Stimulated activated CD4-positive, alpha-beta T cell treated with anti-CD3 and anti-CD28 coated beads, Interleukin-4, amount 100 ng/mL, for 1 hour (primary cell): ENCODE measurements at regions not wholly inside any gene's neighbourhood (a gene's known extent, or its start where the extent isn't known, plus 50 kb on each side); places are given as distances from the start of the nearest gene placed in this dataset.
"Not testable (repeated sequence)": the region's sequence is repeated elsewhere in the genome, so short reads cannot be mapped to it uniquely, and the experiment has no call there.

Experiments used
- DNase-seq: peaks from one replicate; pipeline ENCODE4 v3.0.0-alpha.2; 2020

DNA sequence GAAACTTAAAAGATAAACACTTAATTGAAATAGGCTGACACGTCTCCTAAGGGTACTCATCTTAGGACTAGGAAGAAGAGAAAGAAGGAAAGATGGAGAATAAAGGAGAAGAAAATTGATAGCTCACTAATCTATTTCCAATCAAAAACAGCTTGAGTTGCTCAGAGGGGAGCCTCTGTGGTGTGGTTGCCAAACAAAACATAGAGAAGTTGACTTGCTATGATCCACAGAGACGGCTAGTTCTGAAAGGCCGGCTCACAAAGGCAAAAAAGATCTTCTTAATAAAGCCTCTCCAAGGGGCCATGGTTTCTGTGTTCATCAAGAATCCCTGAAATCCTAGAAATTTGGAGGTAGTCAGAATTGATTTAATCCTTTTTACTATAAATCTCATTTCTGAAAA lies 644.1 kb downstream of the LMO4 start:
- no peak for DNase-seq

DNA sequence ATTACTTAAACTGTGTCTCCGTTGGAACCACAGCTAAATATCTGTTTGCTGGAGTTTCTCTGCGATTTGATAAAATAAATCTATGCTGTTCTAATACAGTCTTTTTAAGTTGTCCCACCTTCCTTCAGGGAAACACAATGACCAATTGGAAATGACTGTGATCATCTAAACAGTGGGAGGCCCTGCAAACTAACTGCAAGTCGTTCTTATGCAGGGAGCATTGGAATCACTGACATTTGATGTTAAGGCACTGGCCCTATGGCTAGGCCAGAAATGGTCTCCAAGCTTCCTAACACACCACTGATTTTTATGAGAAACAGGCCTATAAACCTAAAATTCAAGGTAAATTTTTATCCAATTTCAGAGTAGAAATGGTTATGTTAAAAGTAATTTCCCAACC lies 645.2 kb downstream of the LMO4 start:
- no peak for DNase-seq

DNA sequence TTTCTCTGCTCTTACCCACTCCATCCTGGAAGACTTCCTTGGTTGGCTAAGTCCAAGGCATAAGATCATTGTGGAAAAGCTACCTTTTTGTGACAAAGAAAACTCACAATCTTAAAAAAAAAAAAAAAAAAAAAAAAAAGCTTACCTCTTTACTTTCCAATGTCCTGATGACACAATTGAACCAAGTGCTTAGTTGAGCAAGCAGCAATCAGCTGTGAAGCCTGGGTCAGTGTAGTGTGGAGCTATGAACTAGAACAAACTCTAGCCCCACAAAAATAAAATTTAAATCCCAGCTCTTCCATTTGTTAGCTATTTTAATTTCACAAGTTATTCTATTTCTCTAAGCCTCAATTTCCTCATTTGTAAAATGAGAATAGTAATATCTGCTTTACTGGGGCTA lies 647.6 kb downstream of the LMO4 start:
- no peak for DNase-seq

DNA sequence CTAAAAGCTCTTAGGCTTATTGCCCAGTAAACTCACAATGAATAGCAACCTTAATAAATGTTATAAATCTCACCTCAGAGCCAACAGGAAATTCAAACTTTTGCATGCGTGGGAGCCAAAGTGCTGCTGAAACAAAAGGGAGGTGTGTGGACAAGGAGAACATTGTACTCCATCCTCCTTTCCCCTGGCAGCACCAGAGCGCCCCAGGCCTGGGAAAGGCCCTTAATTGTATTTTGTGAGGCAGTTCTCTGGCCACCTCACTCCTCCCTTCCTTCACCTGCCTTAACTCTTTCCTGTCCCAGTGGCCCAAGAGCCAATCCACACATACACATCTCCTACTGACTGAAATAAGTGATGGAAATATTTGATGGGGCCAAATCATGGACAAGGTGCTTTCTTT lies 648.5 kb downstream of the LMO4 start:
- DNase-seq, result no peak

DNA sequence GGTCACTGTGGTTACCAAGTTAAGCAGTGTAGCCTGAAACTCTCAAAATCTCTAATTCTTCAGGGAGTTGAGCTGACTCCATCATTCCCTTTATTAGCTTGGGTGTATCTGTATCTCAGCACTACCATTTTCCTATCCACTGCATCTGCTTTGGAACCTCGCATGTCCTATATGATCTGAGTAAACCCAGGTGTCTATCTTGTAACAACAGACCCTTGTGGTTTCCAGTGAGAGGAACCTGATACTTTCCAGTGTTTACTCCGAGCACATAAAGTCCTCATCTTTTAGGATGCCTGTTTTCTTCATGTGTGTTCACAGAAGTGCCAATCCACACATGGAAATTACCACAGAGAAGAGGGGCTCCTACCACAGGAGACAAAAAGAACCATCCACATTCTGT lies 650.4 kb downstream of the LMO4 start:
- DNase-seq, result no peak

DNA sequence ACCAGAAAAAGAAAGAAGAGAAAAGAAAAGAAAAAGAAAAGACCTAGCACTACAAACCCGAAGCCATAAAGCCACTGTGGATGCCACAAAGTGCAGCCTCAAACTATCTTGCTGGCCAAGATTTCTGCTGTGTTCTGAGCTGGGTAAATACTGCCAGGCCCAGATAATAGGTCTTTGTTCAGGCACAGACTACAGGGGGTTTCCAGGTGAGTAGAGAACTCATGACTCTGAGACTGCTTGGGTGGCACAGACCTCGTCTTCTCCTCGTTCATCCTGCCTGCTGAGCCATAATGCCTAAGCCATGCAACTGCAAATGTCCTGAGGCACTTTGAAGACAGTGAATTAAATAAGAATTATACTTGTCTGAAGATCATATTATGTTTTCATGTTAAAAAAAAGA lies 651.8 kb downstream of the LMO4 start:
- DNase-seq, result no peak

DNA sequence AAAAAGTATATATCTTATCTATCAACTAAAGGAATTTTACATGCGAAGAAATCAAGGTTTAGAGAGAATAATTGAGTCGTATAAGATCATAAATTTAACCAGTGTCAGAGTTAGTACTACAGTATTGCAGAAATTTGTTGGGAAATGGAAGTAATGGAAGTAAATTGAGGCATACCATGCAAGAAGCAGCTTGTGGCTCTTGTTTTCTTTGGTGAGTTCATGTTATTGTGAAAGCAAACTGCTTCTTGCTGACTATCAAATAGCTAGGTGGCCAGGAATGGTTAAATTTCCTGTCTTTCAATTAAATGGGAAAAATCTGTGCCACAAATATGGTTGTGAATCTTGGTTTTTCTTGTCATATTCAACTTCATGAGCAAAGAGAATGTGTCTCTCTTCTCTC lies 652.7 kb downstream of the LMO4 start:
- no peak for DNase-seq

DNA sequence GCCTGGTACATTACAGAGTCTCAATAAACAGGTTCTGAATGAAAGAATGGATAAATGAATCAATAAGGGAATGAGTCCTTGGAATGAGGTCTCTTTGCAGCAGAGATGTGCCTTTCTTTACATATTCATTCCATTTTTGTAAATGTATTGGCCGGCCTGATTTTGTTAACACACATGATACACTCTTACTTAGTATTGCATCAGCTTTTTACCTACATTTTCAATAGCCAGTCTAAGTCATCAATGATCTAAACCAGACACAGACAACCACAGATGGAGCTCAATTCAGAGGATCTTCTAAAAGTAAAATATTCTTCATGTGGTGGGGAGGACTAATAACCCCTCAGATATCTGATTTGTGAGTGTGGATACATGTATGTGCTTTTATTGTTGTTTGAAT lies 653.1 kb downstream of the LMO4 start:
- no peak for DNase-seq

DNA sequence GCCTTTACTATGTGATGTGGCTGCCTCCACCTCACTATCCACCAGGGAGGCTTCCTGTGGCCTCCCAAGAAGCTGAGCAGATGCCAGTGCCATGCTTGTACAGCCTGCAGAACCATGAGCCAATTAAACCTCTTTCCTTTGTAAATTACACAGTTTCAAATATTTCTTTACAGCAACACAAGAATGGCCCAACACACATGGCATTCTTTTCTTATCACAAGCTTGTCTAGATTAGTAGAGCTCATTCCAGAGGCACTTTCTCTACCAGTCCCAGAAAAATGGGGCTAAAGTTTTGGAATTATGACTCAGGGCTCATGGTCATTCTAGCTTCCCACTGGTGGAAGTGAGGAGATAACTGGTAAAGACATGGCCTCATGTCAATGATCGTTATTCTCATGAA lies 655.2 kb downstream of the LMO4 start:
- DNase-seq, result no peak

DNA sequence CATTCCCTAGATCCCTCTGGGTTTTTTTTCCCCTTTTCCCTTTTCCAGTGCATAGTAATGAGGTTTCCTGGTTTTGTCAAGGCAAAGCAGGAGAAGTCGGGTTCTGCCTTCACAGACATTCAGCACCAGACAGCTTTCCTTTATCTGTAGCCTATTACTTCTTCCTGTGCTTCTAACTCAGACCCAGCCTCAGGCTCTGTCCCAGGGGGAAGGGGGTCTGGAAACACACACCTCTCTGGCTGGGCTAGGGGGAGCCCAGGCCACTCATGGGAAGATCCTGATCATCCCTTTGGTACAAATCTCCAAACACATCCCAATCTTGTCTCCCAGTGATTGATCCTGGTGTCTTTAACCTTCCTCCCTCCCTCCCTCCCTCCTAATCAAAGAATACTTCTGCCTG lies 656.4 kb downstream of the LMO4 start:
- DNase-seq, result no peak

DNA sequence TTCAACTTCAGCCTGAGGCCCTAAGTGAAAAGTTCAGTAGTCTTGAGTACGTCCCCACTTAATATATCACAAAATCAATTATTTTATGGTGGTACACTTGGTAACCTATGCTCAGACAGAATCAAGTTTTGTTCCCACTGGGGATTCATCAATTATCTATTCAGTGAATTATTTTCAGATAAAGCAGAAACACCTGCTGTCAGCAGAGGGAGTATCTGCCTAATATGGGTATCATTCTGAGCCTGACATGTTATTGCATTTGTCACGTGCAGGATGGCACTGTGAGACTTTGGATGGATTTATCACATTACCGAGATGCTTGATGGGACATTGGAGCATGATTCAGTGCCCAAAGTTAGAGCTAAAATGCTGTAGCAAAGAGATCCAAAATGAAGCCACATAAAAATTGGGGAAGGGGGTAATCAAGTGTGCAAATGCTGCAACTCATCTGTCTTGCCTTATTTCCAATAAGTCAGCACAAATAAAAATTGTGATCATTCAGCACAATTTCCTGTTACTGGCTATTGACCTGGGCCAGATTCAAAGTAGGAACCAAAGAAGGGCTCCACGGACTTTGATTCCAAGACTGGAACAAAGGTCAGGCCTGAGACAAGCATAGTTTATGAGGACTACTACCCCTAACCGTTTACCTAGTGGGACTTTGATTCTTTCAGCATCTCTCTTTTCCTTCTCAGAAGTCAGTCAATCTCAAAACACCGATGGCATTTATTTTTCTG lies 657.6 kb downstream of the LMO4 start:
- no peak for DNase-seq

DNA sequence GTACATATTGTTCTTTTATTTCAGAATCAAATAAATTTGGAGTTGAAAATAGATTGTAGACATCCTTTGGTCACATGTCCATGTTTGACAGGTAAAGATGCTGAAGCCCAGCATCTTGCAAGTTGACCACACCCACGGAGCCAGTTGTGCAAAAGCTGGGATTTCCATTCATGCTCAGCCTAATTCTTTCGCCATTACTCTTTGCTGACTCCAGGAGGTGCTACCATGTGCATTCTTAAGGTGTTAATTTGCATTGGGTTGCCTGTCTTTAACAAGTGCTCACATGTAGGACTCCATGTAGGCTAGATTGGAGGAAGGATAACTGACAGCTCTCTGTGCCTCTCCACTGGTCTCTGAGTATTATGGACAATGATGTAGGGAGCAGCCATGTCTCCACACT lies 660.7 kb downstream of the LMO4 start:
- DNase-seq, result no peak

DNA sequence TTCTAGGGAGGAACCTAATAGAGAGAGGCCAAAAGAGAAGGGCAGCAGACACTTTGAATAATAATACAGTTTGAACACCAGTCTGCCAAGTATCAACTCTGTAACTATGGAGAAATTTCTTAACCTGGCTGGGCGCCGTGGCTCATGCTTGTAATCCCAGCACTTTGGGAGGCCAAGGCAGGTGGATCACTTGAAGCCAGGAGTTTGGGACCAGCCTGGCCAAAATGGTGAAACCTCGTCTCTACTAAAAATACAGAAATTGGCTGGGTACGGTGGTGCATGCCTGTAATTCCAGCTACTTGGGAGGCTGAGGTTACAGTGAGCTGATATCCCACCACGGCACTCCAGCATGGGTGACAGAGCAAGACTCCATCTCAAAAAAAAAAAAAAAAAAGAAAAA lies 663.9 kb downstream of the LMO4 start:
- DNase-seq, result not testable (repeated sequence)

DNA sequence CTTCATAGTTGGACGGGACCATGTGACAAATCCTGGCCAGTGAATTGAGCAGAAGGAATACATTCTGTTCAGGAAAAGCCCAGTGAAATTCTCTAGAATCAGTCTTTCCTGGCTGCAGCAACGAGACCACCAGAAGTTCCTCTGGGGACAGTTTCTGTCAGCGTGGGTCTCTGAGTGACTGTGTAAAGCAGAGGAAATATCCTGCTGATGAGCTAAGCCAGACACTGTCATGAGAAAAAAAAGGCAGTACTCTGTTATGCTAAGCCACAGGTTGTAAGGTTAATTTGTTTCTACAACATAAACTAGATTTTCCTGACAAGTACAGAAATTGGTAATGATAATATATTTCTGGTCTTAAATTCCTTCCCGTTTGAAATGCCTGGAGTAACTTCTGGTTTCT lies 664.4 kb downstream of the LMO4 start:
- DNase-seq, result no peak

DNA sequence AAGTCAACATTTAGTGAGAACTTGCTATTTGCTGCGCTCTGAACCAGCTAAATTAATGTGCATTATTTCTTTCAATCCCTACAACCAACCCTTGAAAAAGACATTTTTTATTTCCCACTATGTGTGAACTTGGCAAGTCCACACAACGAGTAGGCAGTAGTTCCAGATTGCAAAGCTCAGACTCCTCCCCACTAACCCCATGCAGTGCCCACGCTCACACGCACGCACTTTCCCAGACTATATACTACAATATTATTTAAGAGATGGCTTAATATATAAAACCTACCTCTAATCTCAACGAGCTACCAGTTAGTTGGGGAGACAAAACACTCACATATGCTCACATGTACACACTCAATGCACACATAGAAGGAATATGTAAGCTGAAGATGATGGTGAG lies 671.2 kb downstream of the LMO4 start:
- DNase-seq, result no peak

DNA sequence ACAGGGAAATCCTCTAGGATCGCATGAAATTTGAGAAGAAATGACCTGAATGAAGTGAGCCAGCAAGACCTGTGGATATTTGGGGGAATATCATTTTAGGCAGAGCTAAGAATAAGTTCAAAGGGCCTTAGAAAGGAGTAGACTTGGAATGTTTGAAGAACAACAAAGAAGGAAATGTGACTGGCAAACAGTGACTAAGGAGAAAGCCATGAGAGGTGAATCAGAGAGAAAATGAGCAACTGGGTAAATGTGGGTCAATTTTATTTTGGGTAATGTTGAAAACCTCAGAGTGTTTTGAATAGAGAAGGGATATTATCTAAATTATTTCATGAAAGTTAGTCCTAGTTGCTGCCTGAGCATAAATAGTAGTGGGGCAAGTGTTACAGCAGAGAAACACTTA lies 672.8 kb downstream of the LMO4 start:
- no peak for DNase-seq

DNA sequence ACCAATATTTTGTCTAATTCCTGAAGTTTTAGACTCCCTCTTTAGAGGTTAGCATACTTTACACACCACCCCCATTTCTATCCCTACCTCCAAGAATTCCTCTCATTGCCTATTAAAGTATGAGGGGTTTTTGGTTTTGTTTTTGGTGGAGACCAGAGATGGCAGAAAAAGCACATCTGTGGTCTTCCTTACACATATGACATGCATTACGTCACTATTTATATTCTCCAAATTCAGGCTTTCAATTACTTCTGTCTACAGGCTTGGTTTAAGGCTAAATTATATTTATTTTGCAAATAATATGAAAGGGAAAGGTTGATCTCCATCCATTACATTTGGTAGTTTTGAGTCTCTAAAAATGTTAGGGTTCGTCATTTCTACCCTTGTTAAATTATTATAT lies 674.6 kb downstream of the LMO4 start:
- DNase-seq, result no peak

DNA sequence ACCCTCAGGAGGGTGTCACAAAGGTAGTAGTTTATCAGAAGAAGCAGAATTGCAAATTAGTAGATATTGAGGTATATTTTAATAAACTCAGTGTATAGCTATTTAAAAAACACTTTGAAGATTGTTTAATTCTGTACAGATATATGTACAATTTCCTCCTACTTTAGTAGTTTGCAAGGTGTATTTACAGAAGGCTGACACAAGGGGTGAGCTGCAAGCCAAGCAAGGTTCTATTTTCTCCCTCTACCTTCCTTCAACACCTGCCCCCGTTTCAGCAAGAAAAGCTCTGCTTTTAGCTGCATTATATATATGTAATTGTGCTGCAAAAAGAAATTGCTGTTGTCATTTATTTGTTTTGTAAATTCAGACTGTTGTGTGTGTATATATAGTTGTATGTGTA lies 674.2 kb upstream of the PKN2 start:
- DNase-seq, result no peak

DNA sequence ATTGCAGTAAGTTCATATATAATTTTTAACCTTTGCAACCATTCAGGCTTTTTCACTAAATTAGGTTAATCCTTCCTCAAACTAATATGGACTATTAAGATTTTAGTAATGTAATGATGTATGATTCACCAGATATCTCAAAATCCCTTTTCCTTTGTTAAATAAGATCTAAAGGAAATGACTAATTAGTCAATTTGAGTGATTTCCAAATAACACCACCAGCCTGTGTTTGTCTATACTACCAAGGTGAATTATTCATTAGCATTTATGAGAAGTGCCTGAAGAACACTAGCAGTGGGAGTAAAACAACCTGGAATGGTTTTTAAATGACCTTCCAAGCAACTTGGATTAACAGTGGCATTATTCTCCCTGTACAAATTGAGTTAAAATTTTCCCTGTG lies 670.6 kb upstream of the PKN2 start:
- DNase-seq, result no peak

DNA sequence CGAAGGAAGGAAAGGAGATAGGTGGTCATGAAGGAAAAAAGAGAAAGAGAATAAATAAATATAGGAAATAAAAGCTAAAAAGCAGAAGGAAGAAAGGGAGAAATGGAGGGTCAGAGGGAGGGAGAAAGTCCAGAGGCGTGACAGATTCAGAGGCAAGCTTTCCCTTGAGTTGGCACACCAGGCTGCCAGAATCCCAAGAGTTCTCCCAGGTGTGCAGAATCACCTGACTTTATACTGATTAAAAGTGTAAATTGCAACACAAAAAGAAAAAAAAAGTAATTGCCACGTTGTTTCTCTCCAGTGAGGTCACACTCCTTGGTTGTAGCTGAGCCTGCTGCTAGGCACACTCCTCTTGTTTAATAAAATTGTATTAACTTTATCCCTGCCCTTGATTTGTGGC lies 669.9 kb upstream of the PKN2 start:
- DNase-seq, result no peak

DNA sequence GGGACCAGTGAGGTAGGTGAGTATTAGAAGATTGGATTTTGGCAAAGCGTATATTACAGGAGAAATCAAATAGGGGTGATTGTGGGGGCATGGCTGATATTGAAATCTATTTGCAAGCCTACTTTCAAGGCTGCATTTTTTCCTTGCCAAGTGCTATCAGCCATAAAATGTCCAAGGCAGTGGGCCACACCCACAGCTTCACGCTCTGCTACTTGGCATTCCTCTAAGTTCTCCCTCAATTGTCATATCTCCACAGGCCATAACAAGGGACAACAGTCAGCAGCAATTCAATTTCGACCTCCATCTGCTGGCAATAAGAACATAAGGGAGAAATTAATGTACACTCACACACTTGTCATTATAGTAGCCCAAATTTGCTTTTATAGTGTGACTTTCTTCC lies 667.1 kb upstream of the PKN2 start:
- no peak for DNase-seq

DNA sequence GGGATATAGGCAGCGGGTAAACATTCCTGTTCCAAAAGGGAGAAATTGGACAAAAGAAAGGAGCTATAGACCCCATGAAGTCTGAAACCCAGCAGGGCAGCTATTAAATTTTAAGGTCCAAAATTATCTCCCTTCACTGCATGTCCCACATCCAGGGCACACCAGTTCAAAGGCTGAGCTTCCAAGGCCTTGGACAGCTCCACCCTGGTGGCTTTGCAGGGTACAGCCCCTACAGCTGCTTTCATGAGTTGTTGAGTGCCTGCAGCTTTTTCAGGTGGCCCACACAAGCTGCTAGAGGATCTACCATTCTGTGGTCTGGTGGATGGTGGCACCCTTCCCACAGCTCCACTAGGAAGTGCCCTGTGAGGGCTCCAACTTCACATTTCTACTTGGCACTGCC lies 662.5 kb upstream of the PKN2 start:
- no peak for DNase-seq

DNA sequence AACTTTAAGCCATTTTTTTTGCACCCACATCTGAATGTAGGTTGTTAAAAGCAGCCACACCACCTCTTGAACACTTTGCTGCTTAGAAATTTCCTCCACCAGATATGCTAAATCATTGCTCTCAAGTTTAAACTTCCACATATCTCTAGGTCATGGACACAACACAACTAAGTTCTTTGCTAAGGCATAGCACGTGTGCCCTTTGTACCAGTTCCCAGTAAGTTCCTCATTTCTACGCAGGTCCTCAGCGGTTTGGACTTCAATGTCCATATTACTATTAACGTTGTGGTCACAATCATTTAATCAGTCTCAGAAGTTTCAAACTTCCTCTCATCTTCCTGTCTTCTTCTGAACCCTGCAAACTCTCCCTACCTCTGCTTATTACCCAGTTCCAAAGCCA lies 661.6 kb upstream of the PKN2 start:
- DNase-seq, result no peak

DNA sequence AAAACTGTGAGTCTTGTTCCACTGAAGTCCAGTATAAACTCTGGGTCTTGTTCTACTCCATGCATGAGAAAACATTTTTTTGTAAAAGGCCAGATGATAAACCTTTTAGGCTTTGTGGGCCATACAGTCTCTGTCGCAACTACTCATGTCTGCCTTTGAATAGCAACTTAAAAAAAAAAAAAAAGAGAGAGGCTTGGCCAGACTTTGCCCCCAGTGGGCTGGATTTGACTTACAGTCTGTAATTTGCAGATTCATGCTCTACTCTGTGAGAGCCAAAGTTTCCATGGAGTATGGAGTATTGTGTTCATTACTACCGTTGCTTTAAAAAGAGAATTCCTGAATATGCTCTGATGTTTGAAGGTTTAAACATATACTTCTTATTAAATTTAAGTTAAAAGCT lies 654.9 kb upstream of the PKN2 start:
- no peak for DNase-seq

DNA sequence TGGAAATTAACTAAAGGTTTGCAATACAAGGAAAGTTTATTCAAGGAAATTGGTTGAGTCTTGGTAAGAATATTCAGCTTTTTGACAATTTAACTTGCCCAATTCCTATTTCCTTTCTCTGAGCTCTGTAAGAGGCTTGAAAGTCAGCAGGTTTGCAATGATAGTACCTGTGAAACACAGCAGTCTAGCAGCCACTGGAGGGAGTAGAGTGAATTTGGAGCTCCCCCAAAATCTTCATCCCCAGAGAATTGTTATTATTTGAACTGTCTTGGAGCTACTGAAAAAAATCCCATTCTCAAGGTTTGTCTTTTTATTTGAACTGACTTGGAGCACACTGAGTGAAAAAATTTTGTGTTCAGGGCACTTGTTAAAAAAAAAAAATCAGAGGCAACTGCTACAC lies 654.2 kb upstream of the PKN2 start:
- no peak for DNase-seq

DNA sequence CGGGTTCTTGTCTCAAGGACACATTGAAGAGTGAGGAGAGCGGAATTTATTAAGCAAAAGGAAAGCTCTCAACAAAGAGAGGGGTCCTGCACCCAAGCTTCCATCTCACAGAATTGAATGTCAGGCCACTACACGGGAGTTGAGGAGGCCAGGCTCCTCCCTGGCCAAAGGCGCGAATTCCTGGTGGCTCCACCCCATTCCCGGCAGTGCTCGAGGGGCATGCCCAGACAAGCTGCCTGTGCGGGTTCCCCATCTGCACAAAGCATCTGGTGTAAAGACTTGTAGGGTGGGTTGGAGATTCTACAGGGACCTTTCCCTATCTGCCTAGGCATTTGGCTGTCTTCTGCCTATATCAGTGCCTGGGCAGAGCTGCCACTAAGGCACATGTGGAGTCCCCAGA lies 648.5 kb upstream of the PKN2 start:
- no peak for DNase-seq
